Body of pancreas (tissue), 4 donors: ENCODE measurements at regions not wholly inside any gene's neighbourhood (a gene's known extent, or its start where the extent isn't known, plus 50 kb on each side); places are given as distances from the start of the nearest gene placed in this dataset.

Experiments used
- ATAC-seq: fragments of 150-250 bp; one replicate; pipeline ENCODE4 v1.9.1; 2016
- DNase-seq, 4 donors: peaks; one replicate each; pipeline ENCODE4 v3.0.0-alpha.2; 2019
- H3K27ac ChIP-seq, 4 donors: fragments of 200-600 bp; sonication (generic); 1 replicate in 3 of 4; 2 replicates in 1 of 4; pipeline versions ENCODE4 v1.5.1 to v1.6.1; 2016 to 2019; ENCODE audit warnings: mild to moderate bottlenecking in 1 of 4, mixed read lengths in 1 of 4, moderate library complexity in 1 of 4
- H3K27me3 ChIP-seq, 2 donors: fragments of 200-600 bp; sonication (generic); one replicate each; pipeline ENCODE4 v1.6.0; 2016; ENCODE audit warnings: mild to moderate bottlenecking in 1 of 2
- H3K36me3 ChIP-seq, 2 donors: fragments of 200-600 bp; sonication (generic); replicated peaks in 1 of 2; 2 replicates each; pipeline ENCODE4 v1.5.1; 2016; ENCODE audit warnings: low read depth in 2 of 2; ENCODE audit not compliant: insufficient read depth in 1 of 2
- H3K4me1 ChIP-seq: fragments of 200-600 bp; sonication (generic); one replicate; pipeline ENCODE4 v1.6.0; 2016
- H3K4me3 ChIP-seq, 2 donors: fragments of 200-600 bp; sonication (generic); 1 replicate in 1 of 2; 2 replicates in 1 of 2; pipeline ENCODE4 v1.5.1; 2016 to 2019
- H3K9me3 ChIP-seq, 3 donors: fragments of 200-600 bp; sonication (generic); 1 replicate in 2 of 3; 2 replicates in 1 of 3; pipeline ENCODE4 v1.5.1; 2016
- POLR2A ChIP-seq, 3 donors: fragments of 450-650 bp; IDR thresholded peaks; one replicate each; pipeline ENCODE4 v1.6.1; 2016; ENCODE audit warnings: antibody characterized with exemption in 3 of 3, mild to moderate bottlenecking in 2 of 3
- WGBS, 2 donors: methylation state at CpG; one replicate each; pipeline ENCODE4 v1.1.5; 2017; 5-methylcytosine and 5-hydroxymethylcytosine counted together
- intact Hi-C: fragments of 100-400 bp; cut with DNase I; formaldehyde crosslinking; loops from one replicate; pipeline ENCODE4 v1.15.1; 2023
- TF ChIP-seq, protein P1 (sequence below), 7 experiments: fragments of 450-650 bp in 4 of 7; fragments of 200-600 bp in 3 of 7; sonication (generic) in 3 of 7; IDR thresholded peaks; one replicate each; pipeline ENCODE4 v1.5.1; 2016 to 2019; ENCODE audit warnings: antibody characterized with exemption in 7 of 7

GRCh38 chr3:139811331-139811730 lies 123.7 kb upstream of the CLSTN2 start:
- Histone ChIP-seq H3K4me1 (no peaks in the 10 kb centered on the region), H3K36me3 (no peaks in the 10 kb centered on the region), H3K27ac (no peak overlapping the region), H3K4me3 (no peak overlapping the region), H3K27me3 (no peaks in the 10 kb centered on the region), H3K9me3 (no peaks in the 10 kb centered on the region)
- DNase-seq, result no peak
- no peak for ATAC-seq
- TF ChIP-seq, protein P1, sequence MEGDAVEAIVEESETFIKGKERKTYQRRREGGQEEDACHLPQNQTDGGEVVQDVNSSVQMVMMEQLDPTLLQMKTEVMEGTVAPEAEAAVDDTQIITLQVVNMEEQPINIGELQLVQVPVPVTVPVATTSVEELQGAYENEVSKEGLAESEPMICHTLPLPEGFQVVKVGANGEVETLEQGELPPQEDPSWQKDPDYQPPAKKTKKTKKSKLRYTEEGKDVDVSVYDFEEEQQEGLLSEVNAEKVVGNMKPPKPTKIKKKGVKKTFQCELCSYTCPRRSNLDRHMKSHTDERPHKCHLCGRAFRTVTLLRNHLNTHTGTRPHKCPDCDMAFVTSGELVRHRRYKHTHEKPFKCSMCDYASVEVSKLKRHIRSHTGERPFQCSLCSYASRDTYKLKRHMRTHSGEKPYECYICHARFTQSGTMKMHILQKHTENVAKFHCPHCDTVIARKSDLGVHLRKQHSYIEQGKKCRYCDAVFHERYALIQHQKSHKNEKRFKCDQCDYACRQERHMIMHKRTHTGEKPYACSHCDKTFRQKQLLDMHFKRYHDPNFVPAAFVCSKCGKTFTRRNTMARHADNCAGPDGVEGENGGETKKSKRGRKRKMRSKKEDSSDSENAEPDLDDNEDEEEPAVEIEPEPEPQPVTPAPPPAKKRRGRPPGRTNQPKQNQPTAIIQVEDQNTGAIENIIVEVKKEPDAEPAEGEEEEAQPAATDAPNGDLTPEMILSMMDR (IDR thresholded peaks at IDR 0.05), result no peak
- no peak for TF ChIP-seq POLR2A (IDR thresholded peaks at IDR 0.05)
- intact Hi-C loops, result no loop called here

GRCh38 chr3:139808201-139808600 lies 126.8 kb upstream of the CLSTN2 start:
- H3K36me3 ChIP-seq, result no peaks in the 10 kb centered on the region
- H3K9me3 ChIP-seq, result no peaks in the 10 kb centered on the region
- ATAC-seq (no peak), DNase-seq (no peak)
- TF ChIP-seq POLR2A (IDR thresholded peaks at IDR 0.05), result no peak
- TF ChIP-seq, protein P1 (IDR thresholded peaks at IDR 0.05), result no peak
- H3K27me3 ChIP-seq, result no peaks in the 10 kb centered on the region
- H3K4me3 ChIP-seq, result no peak overlapping the region
- no peak overlapping the region for H3K27ac ChIP-seq
- WGBS, 2 donors, result 85 to 96% methylated on average over 5 of the region's 5 CpGs
- H3K4me1 ChIP-seq, result no peaks in the 10 kb centered on the region
- intact Hi-C loops, result no loop called here

DNA sequence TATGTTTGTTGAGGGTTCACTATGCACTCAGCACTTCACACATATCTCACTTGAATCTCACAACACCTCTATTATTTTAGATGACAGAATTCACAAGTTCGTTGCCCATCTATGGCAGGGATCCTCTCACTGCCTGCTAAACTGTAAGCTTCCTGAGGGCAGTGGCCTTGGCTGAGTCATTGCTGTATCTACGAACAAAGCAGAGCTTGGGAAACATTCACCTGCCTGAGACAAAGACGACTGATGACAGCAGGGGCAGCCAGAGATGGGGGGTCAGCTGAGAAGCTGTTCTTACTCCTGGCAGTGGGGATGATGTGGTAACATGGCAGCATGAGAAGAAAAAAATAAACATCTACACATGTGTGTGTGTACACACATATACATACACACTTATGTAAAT lies 125.5 kb upstream of the NMNAT3 start:
- Histone ChIP-seq H3K27me3 (no peaks in the 10 kb centered on the region), H3K27ac (no peak overlapping the region), H3K4me1 (no peaks in the 10 kb centered on the region), H3K36me3 (no peaks in the 10 kb centered on the region), H3K9me3 (no peaks in the 10 kb centered on the region), H3K4me3 (no peak overlapping the region)
- ATAC-seq (no peak), DNase-seq (no peak)
- intact Hi-C loops, result no loop called here
- WGBS, 2 donors, result 56 to 61% methylated on average over 3 of the region's 3 CpGs
- TF ChIP-seq, protein P1 (IDR thresholded peaks at IDR 0.05), result no peak
- TF ChIP-seq POLR2A (IDR thresholded peaks at IDR 0.05), result no peak

DNA sequence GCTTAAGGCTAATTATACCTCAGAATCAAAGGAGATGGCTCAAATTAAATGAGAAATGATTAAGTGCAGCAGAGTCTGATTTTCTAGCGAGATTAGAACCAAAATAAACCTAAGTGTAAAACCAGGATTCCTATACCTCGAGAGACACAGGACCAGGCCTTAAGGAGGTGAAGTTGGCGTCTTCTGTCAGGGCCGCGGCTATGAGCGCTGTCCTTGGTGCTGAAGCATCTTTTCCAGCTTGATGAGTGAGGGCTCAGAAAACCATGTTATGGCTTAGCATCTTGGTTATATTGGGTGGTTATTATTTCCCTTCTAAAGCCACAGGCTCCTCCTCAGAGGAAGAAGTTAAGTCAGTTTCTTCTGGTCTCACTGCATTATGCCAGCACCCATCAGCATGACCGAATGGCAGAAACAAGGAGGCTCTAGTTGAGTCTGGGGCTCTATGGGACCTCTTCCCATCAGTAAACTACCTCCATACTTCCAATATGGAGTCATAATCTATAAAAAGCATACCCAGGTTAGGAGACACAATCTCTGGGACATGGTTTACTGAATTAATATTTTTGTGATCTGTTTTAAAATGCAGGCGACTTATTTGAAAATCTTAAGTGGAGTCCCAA lies 120.1 kb upstream of the NMNAT3 start:
- ATAC-seq (no peak), DNase-seq (peak; percentile 15 to 47 (median 34))
- Histone ChIP-seq H3K36me3 (no peaks in the 10 kb centered on the region), H3K27me3 (no peaks in the 10 kb centered on the region), H3K4me3 (no peak overlapping the region), H3K9me3 (no peaks in the 10 kb centered on the region), H3K27ac (no peak overlapping the region), H3K4me1 (no peaks in the 10 kb centered on the region)
- TF ChIP-seq, protein P1 (IDR thresholded peaks at IDR 0.05), result no peak
- no peak for TF ChIP-seq POLR2A (IDR thresholded peaks at IDR 0.05)
- intact Hi-C loops, result no loop called here
- 31 to 34% methylated on average over 8 of the region's 8 CpGs for WGBS, 2 donors
